Osteoblast (primary cell): ENCODE measurements at regions not wholly inside any gene's neighbourhood (a gene's known extent, or its start where the extent isn't known, plus 50 kb on each side); places are given as distances from the start of the nearest gene placed in this dataset.

Experiments used
- DNase-seq: peaks from one replicate; pipeline ENCODE4 v3.0.0; 2011; ENCODE audit warnings: low spot score, mixed read lengths; ENCODE audit not compliant: insufficient read length; ENCODE audit errors: missing footprints
- H2AFZ ChIP-seq: 2 replicates; pipeline ENCODE4 v1.6.0; 2011; ENCODE audit warnings: mild to moderate bottlenecking, low read length
- H3K27ac ChIP-seq: 2 replicates; pipeline ENCODE4 v1.5.1; 2011; ENCODE audit warnings: mild to moderate bottlenecking, low read depth, low read length, moderate library complexity
- H3K27me3 ChIP-seq: 2 replicates; pipeline ENCODE4 v1.6.0; 2012; ENCODE audit warnings: mild to moderate bottlenecking, control low read depth, inconsistent platforms, low read length, moderate library complexity; ENCODE audit not compliant: insufficient read depth
- H3K36me3 ChIP-seq: 2 replicates; pipeline ENCODE4 v1.5.1; 2011; ENCODE audit warnings: mild to moderate bottlenecking, low read length, control low read depth, moderate library complexity; ENCODE audit not compliant: insufficient read depth
- H3K4me1 ChIP-seq: 2 replicates; pipeline ENCODE4 v1.5.1; 2011; ENCODE audit warnings: mild to moderate bottlenecking, low read length, control low read depth, moderate library complexity; ENCODE audit not compliant: insufficient read depth
- H3K4me2 ChIP-seq: 2 replicates; pipeline ENCODE4 v1.6.0; 2011; ENCODE audit warnings: mild to moderate bottlenecking, low read length; ENCODE audit not compliant: insufficient read depth
- H3K4me3 ChIP-seq: fragments of 200-600 bp; sonication (generic); 3 replicates; pipeline ENCODE4 v1.5.1; 2012; ENCODE audit warnings: mild to moderate bottlenecking, low read length, inconsistent platforms; ENCODE audit not compliant: insufficient read depth
- H3K79me2 ChIP-seq: 2 replicates; pipeline ENCODE4 v1.6.0; 2012; ENCODE audit warnings: mild to moderate bottlenecking, low read length, control low read depth, inconsistent platforms; ENCODE audit not compliant: insufficient read depth
- H3K9me3 ChIP-seq: 2 replicates; pipeline ENCODE4 v1.5.1; 2011; ENCODE audit warnings: low read depth, low read length, control low read depth
- H4K20me1 ChIP-seq: 2 replicates; pipeline ENCODE4 v1.6.0; 2012; ENCODE audit warnings: mild to moderate bottlenecking, low read length, control low read depth; ENCODE audit not compliant: insufficient read depth
- TF ChIP-seq, protein P1 (sequence below): IDR thresholded peaks from 2 replicates; pipeline ENCODE4 v1.5.1; 2011; ENCODE audit warnings: mild to moderate bottlenecking, low read depth, low read length, moderate library complexity; ENCODE audit errors: extremely low read depth

DNA sequence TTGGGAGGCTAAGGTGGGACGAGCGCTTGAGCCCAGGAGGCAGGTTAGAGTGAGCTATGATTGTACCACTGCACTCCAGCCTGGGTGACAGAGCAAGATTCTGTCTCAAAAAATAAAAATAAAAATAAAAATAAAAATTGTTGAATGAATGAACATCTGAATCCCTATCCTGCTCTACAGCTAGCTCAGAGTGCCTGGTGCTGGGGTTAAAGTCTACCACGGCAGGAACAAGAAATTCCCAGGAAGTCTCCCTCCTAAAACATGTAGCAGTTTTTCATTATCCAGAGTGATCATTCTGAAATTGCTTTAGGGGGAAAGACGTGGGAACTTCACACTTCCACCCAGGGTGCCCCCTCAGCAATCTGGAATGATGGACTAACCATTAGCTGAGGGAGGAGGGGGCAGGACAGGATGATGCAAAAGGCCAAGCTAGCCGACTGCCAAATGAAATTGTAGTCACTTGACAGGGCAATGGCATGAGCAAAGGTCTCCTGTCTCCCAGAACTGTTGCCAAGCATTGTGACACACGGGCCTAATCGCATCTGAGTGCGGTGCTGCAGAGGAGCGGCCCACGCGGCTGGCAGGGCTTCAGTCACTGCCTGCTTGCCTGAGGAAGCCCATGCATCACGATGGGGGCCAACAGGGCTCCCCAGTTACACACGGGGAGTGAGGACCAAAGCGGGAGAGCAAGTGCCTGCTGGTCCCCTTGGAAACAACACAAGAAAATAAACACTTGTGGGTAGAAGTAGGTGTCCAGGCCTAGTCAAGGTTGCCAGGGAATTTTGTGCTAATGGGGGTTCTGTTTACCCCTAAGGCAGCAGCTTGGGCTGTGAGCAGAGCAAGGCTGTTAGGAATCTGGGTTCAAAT lies 85.7 kb downstream of the NENF start:
- H3K9me3 ChIP-seq: no peaks in the 10 kb centered on the region
- H3K4me3 ChIP-seq: no peak overlapping the region
- no peaks in the 10 kb centered on the region for H3K36me3 ChIP-seq
- H3K79me2 ChIP-seq: no peaks in the 10 kb centered on the region
- no peak overlapping the region for H3K4me2 ChIP-seq
- H3K4me1 ChIP-seq: peaks cover 8% of the 10 kb centered on the region
- H2AFZ ChIP-seq: no peak overlapping the region
- H3K27me3 ChIP-seq: peaks cover 57% of the 10 kb centered on the region
- DNase-seq: peak; percentile 91
- TF ChIP-seq, protein P1, sequence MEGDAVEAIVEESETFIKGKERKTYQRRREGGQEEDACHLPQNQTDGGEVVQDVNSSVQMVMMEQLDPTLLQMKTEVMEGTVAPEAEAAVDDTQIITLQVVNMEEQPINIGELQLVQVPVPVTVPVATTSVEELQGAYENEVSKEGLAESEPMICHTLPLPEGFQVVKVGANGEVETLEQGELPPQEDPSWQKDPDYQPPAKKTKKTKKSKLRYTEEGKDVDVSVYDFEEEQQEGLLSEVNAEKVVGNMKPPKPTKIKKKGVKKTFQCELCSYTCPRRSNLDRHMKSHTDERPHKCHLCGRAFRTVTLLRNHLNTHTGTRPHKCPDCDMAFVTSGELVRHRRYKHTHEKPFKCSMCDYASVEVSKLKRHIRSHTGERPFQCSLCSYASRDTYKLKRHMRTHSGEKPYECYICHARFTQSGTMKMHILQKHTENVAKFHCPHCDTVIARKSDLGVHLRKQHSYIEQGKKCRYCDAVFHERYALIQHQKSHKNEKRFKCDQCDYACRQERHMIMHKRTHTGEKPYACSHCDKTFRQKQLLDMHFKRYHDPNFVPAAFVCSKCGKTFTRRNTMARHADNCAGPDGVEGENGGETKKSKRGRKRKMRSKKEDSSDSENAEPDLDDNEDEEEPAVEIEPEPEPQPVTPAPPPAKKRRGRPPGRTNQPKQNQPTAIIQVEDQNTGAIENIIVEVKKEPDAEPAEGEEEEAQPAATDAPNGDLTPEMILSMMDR: no peak
- H3K27ac ChIP-seq: no peak overlapping the region
- no peaks in the 10 kb centered on the region for H4K20me1 ChIP-seq

DNA sequence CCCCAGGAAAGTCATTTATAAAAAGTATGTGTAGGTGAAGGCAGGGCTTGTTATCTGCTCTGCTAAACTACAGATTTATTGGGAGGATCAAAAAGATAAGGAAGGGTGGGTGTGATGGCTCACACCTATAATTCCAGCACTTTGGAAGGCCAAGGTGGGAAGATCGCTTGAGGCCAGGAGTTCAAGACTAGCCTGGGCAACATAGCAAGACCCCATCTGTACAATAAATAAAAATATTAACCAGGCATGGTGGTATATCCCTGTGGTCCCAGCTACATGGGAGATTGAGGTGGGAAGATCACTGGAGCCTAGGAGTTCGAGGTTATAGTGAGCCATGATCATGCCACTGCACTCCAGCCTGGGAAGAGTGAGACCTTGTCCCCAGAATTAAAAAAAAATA lies 86.4 kb downstream of the NENF start:
- no peaks in the 10 kb centered on the region for H3K9me3 ChIP-seq
- no peak overlapping the region for H3K4me2 ChIP-seq
- H3K79me2 ChIP-seq: no peaks in the 10 kb centered on the region
- TF ChIP-seq, protein P1: no peak
- peaks cover 50% of the 10 kb centered on the region for H3K27me3 ChIP-seq
- no peak overlapping the region for H3K27ac ChIP-seq
- DNase-seq: no peak
- peaks cover 4% of the 10 kb centered on the region for H3K4me1 ChIP-seq
- no peak overlapping the region for H2AFZ ChIP-seq
- no peaks in the 10 kb centered on the region for H4K20me1 ChIP-seq
- H3K36me3 ChIP-seq: no peaks in the 10 kb centered on the region
- no peak overlapping the region for H3K4me3 ChIP-seq

- DNase-seq: no peak
- no peaks in the 10 kb centered on the region for H4K20me1 ChIP-seq
These were observed 87.6 kb downstream of the NENF start for GRCh38 chr1:212520299-212520698.

GRCh38 chr1:212520746-212521145 lies 87.8 kb upstream of the ATF3 start:
- Histone ChIP-seq H2AFZ (no peak overlapping the region), H3K27ac (no peak overlapping the region), H4K20me1 (no peaks in the 10 kb centered on the region), H3K4me1 (peaks cover 3% of the 10 kb centered on the region), H3K27me3 (peaks cover 34% of the 10 kb centered on the region), H3K4me3 (no peak overlapping the region), H3K4me2 (no peak overlapping the region), H3K9me3 (no peaks in the 10 kb centered on the region), H3K79me2 (no peaks in the 10 kb centered on the region), H3K36me3 (no peaks in the 10 kb centered on the region)
- TF ChIP-seq, protein P1: no peak
- no peak for DNase-seq

More at GRCh38 chr1:212520299-212520698, 87.6 kb downstream of the NENF start:
- no peak overlapping the region for H3K4me2 ChIP-seq
- peaks cover 39% of the 10 kb centered on the region for H3K27me3 ChIP-seq
- no peak overlapping the region for H3K4me3 ChIP-seq
- no peak overlapping the region for H2AFZ ChIP-seq
- peaks cover 3% of the 10 kb centered on the region for H3K4me1 ChIP-seq
- H3K9me3 ChIP-seq: no peaks in the 10 kb centered on the region
- H3K79me2 ChIP-seq: no peaks in the 10 kb centered on the region
- H3K27ac ChIP-seq: no peak overlapping the region
- TF ChIP-seq, protein P1: no peak
- H3K36me3 ChIP-seq: no peaks in the 10 kb centered on the region
